Activated naive CD4-positive, alpha-beta T cell treated with Interleukin-2 at 50 U/mL for 16 hours (primary cell): ENCODE measurements at regions not wholly inside any gene's neighbourhood (a gene's known extent, or its start where the extent isn't known, plus 50 kb on each side); places are given as distances from the start of the nearest gene placed in this dataset.
"Not testable (repeated sequence)": the region's sequence is repeated elsewhere in the genome, so short reads cannot be mapped to it uniquely, and the experiment has no call there.

Experiments
- DNase-seq: peaks from one replicate; pipeline ENCODE4 v3.0.0-alpha.2; 2020

GRCh38 chr6:104486035-104486434 lies 373.7 kb downstream of the HACE1 start:
- no peak for DNase-seq

- DNase-seq = no peak
Observed at GRCh38 chr6:104484626-104485025, 375.1 kb downstream of the HACE1 start.

GRCh38 chr6:104484191-104484590 lies 375.5 kb downstream of the HACE1 start:
- DNase-seq = no peak

- DNase-seq = no peak
Observed at GRCh38 chr6:104483225-104483834, 376.4 kb downstream of the HACE1 start.

- DNase-seq = no peak
Observed at GRCh38 chr6:104477569-104477968, 382.1 kb downstream of the HACE1 start.

GRCh38 chr6:104473021-104473429 lies 386.7 kb downstream of the HACE1 start:
- no peak for DNase-seq

- DNase-seq = no peak
Observed at GRCh38 chr6:104472021-104472901, 387.5 kb downstream of the HACE1 start.

- DNase-seq = no peak
Observed at GRCh38 chr6:104466306-104466705, 393.4 kb downstream of the HACE1 start.

- no peak for DNase-seq
Observed at GRCh38 chr6:104462811-104463599, 396.7 kb downstream of the HACE1 start.

GRCh38 chr6:104460738-104461483 lies 398.8 kb downstream of the HACE1 start:
- no peak for DNase-seq

- no peak for DNase-seq
Observed at GRCh38 chr6:104459543-104459942, 400.2 kb downstream of the HACE1 start.

- DNase-seq = no peak
Observed at GRCh38 chr6:104449918-104450317, 409.8 kb downstream of the HACE1 start.

- not testable (repeated sequence) for DNase-seq
Observed at GRCh38 chr6:104446101-104447080, 413.3 kb downstream of the HACE1 start.

GRCh38 chr6:104434519-104434918 lies 425.2 kb downstream of the HACE1 start:
- DNase-seq = no peak

GRCh38 chr6:104431096-104431495 lies 428.6 kb downstream of the HACE1 start:
- no peak for DNase-seq

- no peak for DNase-seq
Observed at GRCh38 chr6:104428184-104428583, 431.5 kb downstream of the HACE1 start.

- no peak for DNase-seq
Observed at GRCh38 chr6:104423691-104424090, 436.0 kb downstream of the HACE1 start.

- DNase-seq = no peak
Observed at GRCh38 chr6:104421650-104422049, 438.1 kb downstream of the HACE1 start.

- DNase-seq = no peak
Observed at GRCh38 chr6:104418839-104419238, 440.9 kb downstream of the HACE1 start.

- DNase-seq = no peak
Observed at GRCh38 chr6:104418125-104418524, 441.6 kb downstream of the HACE1 start.

GRCh38 chr6:104414723-104415122 lies 445.0 kb downstream of the HACE1 start:
- no peak for DNase-seq

- no peak for DNase-seq
Observed at GRCh38 chr6:104413767-104414166, 446.0 kb downstream of the HACE1 start.
